ENCODE measurements at regions not wholly inside any gene's neighbourhood (a gene's known extent, or its start where the extent isn't known, plus 50 kb on each side); places are given as distances from the start of the nearest gene placed in this dataset.

DNA sequence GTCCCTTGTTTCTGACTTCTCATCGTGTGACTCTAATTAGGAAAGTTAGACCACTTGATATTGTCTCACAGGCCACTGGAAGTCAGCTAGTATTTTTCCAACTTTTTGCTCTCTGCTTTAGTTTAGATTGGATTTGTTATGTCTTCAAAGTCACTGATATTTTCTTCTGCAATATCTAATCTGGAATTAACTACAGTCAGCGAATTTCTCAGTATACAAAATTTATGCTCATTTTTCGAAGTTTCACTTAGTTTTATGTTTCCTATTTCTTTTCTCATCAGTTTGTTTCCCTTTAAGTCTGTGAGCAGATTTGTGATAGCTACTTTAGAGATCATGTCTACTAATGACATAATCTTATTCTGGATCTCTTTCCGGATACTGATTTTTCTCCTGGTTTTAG lies 1027.2 kb upstream of the CNTN5 start:
- TF ChIP-seq, protein P1, sequence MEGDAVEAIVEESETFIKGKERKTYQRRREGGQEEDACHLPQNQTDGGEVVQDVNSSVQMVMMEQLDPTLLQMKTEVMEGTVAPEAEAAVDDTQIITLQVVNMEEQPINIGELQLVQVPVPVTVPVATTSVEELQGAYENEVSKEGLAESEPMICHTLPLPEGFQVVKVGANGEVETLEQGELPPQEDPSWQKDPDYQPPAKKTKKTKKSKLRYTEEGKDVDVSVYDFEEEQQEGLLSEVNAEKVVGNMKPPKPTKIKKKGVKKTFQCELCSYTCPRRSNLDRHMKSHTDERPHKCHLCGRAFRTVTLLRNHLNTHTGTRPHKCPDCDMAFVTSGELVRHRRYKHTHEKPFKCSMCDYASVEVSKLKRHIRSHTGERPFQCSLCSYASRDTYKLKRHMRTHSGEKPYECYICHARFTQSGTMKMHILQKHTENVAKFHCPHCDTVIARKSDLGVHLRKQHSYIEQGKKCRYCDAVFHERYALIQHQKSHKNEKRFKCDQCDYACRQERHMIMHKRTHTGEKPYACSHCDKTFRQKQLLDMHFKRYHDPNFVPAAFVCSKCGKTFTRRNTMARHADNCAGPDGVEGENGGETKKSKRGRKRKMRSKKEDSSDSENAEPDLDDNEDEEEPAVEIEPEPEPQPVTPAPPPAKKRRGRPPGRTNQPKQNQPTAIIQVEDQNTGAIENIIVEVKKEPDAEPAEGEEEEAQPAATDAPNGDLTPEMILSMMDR (IDR thresholded peaks at IDR 0.05; ENCODE audit: low read depth, low read length): no peak
- no peak for DNase-seq
- Histone ChIP-seq H3K9me3 (no peaks in the 10 kb centered on the region), H3K4me1 (no peaks in the 10 kb centered on the region), H3K4me3 (ENCODE audit: low read depth, low read length) (no peak overlapping the region), H3K36me3 (no peaks in the 10 kb centered on the region), H3K27me3 (no peaks in the 10 kb centered on the region)

DNA sequence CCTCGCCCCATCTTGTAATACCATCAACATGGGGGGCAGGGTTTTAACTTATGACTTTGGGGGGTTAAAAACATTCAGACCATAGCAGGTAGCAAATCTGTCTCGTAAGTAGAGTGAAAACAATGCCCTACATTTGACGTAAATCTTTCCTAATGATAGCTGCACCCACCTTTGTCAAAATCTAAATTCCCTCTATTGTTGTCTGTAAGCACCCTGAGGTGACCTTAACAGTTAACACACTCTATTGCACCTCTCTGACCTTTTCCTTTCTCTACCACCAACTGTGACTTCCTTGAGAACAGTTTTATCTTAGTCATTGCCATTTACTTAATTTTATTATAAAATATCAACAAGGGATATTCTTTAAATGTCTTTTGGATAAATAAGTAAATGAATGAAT lies 1024.9 kb upstream of the CNTN5 start:
- DNase-seq: no peak
- no peaks in the 10 kb centered on the region for H3K36me3 ChIP-seq
- H3K4me3 ChIP-seq (ENCODE audit: low read depth, low read length): no peak overlapping the region
- H3K9me3 ChIP-seq: no peaks in the 10 kb centered on the region
- TF ChIP-seq, protein P1 (IDR thresholded peaks at IDR 0.05; ENCODE audit: low read depth, low read length): no peak
- H3K4me1 ChIP-seq: no peaks in the 10 kb centered on the region
- no peaks in the 10 kb centered on the region for H3K27me3 ChIP-seq

DNA sequence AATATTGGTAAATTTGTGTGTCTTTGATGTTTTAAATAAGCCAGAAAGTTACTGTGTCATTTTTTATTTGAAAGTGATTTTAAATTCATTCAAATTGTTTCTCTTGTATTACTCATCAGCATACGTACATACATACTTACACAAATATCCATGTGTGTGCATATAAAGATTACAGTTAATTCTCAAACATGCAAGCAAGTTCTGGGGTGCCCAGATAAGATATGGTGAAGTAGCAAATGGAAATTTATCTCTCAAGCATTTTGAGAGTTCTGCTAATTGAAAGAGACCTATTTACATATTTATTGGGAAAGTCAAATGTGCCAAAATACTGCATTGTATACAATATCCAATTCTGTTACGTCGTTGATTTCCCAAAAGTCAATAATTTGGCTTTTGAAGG lies 1024.0 kb upstream of the CNTN5 start:
- no peaks in the 10 kb centered on the region for H3K27me3 ChIP-seq
- no peak for DNase-seq
- no peaks in the 10 kb centered on the region for H3K9me3 ChIP-seq
- H3K4me1 ChIP-seq: no peaks in the 10 kb centered on the region
- H3K36me3 ChIP-seq: no peaks in the 10 kb centered on the region
- TF ChIP-seq, protein P1 (IDR thresholded peaks at IDR 0.05; ENCODE audit: low read depth, low read length): no peak
- no peak overlapping the region for H3K4me3 ChIP-seq (ENCODE audit: low read depth, low read length)

DNA sequence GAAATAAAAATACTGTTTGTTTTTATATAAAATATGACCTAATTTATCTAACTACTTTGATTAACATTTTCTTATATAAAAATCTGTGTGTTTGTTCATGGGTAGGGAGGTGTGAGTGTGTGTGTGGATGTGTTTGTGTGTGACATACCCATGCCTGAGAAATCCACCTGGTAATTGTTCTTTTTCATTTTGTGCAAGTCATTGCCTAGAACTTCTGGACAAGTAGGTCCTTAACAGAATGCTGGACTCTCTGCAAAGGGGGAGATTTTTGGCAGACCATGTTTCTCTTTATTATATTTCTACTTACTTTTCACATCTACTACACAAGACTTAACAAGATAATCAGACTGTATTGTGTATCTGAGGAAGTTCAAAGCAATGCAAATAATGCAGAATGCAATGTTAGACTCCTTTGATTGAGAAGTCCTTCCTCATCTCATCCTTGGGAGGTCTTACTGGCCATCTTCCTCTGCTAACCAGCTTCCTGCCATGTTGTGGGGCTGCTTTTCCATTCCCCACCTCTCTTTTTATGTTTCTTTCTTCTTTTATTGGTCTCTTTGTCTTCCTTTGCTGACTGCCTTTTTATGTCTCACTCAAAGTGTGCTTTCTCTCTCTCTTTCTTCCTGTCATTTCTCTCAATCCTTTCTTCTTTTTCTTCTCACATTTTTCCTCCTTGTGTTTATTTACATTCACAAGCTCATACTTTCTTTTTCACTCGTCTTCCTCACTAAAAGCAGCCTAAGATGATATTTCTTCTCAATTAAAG lies 1017.0 kb upstream of the CNTN5 start:
- Histone ChIP-seq H3K4me3 (ENCODE audit: low read depth, low read length) (no peak overlapping the region), H3K9me3 (no peaks in the 10 kb centered on the region), H3K36me3 (no peaks in the 10 kb centered on the region), H3K4me1 (no peaks in the 10 kb centered on the region), H3K27me3 (no peaks in the 10 kb centered on the region)
- TF ChIP-seq, protein P1 (IDR thresholded peaks at IDR 0.05; ENCODE audit: low read depth, low read length): no peak
- no peak for DNase-seq

DNA sequence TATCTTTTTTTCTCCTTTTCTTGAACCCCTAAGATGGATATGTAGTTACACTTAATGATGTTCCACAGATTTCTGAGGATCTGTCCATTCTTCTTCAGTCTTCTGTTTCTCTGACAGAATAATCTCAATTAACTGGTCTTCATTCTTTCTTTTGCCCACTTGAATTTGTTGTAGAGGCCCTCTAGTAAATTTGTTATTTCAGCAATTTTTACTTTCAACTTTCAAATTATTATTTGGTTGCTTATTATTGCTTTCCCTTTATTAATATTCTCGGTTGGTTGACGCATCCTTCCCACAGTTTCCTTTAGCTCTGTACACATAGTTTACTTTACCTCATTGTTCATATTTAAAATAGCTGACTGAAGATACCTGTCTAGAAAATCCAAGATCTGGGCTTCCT lies 1013.7 kb upstream of the CNTN5 start:
- H3K36me3 ChIP-seq: no peaks in the 10 kb centered on the region
- TF ChIP-seq, protein P1 (IDR thresholded peaks at IDR 0.05; ENCODE audit: low read depth, low read length): no peak

DNA sequence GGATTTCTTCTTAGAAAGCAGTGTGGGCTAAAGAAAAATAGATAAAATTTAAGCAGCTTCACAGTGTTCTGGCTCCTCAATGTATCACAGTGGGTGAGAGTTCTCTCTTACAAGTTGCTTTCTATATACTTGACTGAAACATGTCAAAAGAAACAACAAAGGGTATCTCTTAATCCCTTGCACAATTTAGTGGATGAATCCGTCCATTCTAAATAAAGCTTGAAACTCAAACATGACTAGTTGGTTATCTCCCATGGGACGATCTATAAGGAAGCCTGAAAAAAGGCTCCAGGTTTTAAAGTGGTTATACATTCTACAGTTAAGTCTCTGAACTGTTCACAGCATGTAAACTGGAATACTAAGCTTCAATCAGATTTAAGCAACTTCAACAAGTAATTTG lies 993.1 kb upstream of the CNTN5 start:
- DNase-seq: no peak
- Histone ChIP-seq H3K9me3 (no peaks in the 10 kb centered on the region), H3K36me3 (no peaks in the 10 kb centered on the region), H3K27me3 (no peaks in the 10 kb centered on the region), H3K4me1 (no peaks in the 10 kb centered on the region), H3K4me3 (ENCODE audit: low read depth, low read length) (no peak overlapping the region)
- TF ChIP-seq, protein P1 (IDR thresholded peaks at IDR 0.05; ENCODE audit: low read depth, low read length): no peak

More for the DNA sequence above, 1013.7 kb upstream of the CNTN5 start:
- no peaks in the 10 kb centered on the region for H3K27me3 ChIP-seq
- no peak for DNase-seq
- H3K4me1 ChIP-seq: no peaks in the 10 kb centered on the region
- H3K4me3 ChIP-seq (ENCODE audit: low read depth, low read length): no peak overlapping the region
- no peaks in the 10 kb centered on the region for H3K9me3 ChIP-seq

Data from BE2C (cell line).